OCI-LY7 (cell line): ENCODE measurements at regions not wholly inside any gene's neighbourhood (a gene's known extent, or its start where the extent isn't known, plus 50 kb on each side); places are given as distances from the start of the nearest gene placed in this dataset.

ENCODE experiments used
- BruUV-seq: library from RNA; stranded (reverse); fragments of 400-500 nt; replicated peaks from 2 replicates; lab custom pipeline; 2021; lab: Mats Ljungman, UMichigan
- CTCF ChIA-PET: fragments of 300-600 bp; sonication (Branson Sonifier 250); formaldehyde crosslinking; loops from one replicate; lab custom pipeline; 2022; ENCODE audit warnings: antibody characterized with exemption; ENCODE audit not compliant: unreplicated experiment; lab: Charles Lee
- POLR2A ChIA-PET: fragments of 300-600 bp; sonication (Branson Sonifier 250); formaldehyde crosslinking; loops from one replicate; lab custom pipeline; 2022; ENCODE audit warnings: antibody characterized with exemption; lab: Charles Lee
- DNase-seq: peaks from one replicate; pipeline ENCODE4 v3.0.0-alpha.2; 2015; ENCODE audit warnings: low spot score
- H2AFZ ChIP-seq: fragments of 200-600 bp; sonication (generic), shearing (Covaris generic); 2 replicates; pipeline ENCODE4 v1.6.1; 2014; ENCODE audit warnings: mild to moderate bottlenecking, antibody characterized with exemption, low read length, moderate library complexity
- H3K27ac ChIP-seq: fragments of 200-600 bp; sonication (generic); 2 replicates; pipeline ENCODE4 v1.5.1; 2014; ENCODE audit warnings: mixed run types, low read depth, mild to moderate bottlenecking, moderate library complexity, low read length, inconsistent platforms; ENCODE audit not compliant: poor library complexity, severe bottlenecking
- H3K36me3 ChIP-seq: fragments of 200-600 bp; sonication (generic); 2 replicates; pipeline ENCODE4 v1.6.1; 2014; ENCODE audit warnings: mild to moderate bottlenecking, antibody characterized with exemption, low read length, moderate library complexity, mixed read lengths; ENCODE audit not compliant: insufficient read depth
- H3K4me1 ChIP-seq: fragments of 200-600 bp; sonication (generic); 2 replicates; pipeline ENCODE4 v1.5.1; 2014; ENCODE audit warnings: mild to moderate bottlenecking, low read length; ENCODE audit not compliant: insufficient read depth, poor library complexity, severe bottlenecking
- H3K4me2 ChIP-seq: fragments of 200-600 bp; sonication (generic); 2 replicates; pipeline ENCODE4 v1.6.1; 2014; ENCODE audit warnings: mild to moderate bottlenecking, low read length
- H3K4me3 ChIP-seq: fragments of 200-600 bp; sonication (generic); 2 replicates; pipeline ENCODE4 v1.5.1; 2014; ENCODE audit warnings: mild to moderate bottlenecking, low read depth, low read length; ENCODE audit not compliant: poor library complexity, severe bottlenecking
- H3K79me2 ChIP-seq: fragments of 200-600 bp; sonication (generic); 2 replicates; pipeline ENCODE4 v1.6.1; 2016; ENCODE audit warnings: low read depth, mild to moderate bottlenecking, low read length, moderate library complexity, mixed read lengths; ENCODE audit not compliant: insufficient read depth
- H3K9me2 ChIP-seq: fragments of 200-600 bp; sonication (generic); 2 replicates; pipeline ENCODE4 v1.6.1; 2016; ENCODE audit warnings: mild to moderate bottlenecking, low read length, mixed read lengths; ENCODE audit not compliant: insufficient read depth
- H3K9me3 ChIP-seq: fragments of 200-600 bp; sonication (generic); 2 replicates; pipeline ENCODE4 v1.6.1; 2014; ENCODE audit warnings: mild to moderate bottlenecking, mixed run types, low read length, mixed read lengths
- H4K20me1 ChIP-seq: fragments of 200-600 bp; sonication (generic); 2 replicates; pipeline ENCODE4 v1.6.1; 2014; ENCODE audit warnings: mild to moderate bottlenecking, antibody characterized with exemption, low read length, moderate library complexity, mixed read lengths; ENCODE audit not compliant: insufficient read depth
- EZH2phosphoT487 ChIP-seq: fragments of 200-600 bp; sonication (generic); IDR thresholded peaks from 2 replicates; pipeline ENCODE4 v1.6.1; 2018; ENCODE audit warnings: low read depth, borderline replicate concordance, mild to moderate bottlenecking, mixed run types, antibody characterized with exemption, low read length, moderate library complexity, mixed read lengths
- intact Hi-C: fragments of 100-400 bp; cut with micrococcal nuclease; formaldehyde crosslinking; loops from one replicate; pipeline ENCODE4 v1.10.0; 2022; ENCODE audit not compliant: unreplicated experiment
- TF ChIP-seq, protein P1 (sequence below): fragments of 200-600 bp; sonication (generic); conservative IDR thresholded peaks from 2 replicates; pipeline ENCODE4 v1.5.1; 2014; ENCODE audit warnings: mild to moderate bottlenecking, antibody characterized with exemption, low read length, moderate library complexity, mixed read lengths

DNA sequence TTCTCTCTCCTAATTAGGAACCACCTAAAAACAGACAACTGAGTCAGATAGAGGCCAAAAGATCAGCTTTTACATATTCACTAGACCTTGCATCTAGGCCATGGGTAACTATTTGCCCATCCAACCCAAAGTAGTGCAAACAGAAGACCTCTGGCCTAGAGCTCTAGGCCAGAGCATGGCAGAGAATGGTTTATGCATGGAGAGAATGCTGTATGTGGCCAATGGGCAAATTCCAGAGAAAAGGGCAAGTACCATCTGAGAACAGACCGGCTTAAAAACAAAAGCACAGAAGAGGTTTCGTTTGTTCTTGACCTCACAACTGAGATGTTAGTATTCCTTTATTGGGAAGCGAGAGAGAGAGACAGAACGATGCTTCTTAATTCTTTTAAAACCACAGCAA, 151.7 kb upstream of the RFX3 start:
- POLR2A ChIA-PET = interaction anchor here (0.7 kb wide), 1 partner anchor 50 kb away, joined by 4 read pairs; no protein-coding TSS in a partner anchor
- DNase-seq = no peak
- BruUV-seq = no TSS peak

DNA sequence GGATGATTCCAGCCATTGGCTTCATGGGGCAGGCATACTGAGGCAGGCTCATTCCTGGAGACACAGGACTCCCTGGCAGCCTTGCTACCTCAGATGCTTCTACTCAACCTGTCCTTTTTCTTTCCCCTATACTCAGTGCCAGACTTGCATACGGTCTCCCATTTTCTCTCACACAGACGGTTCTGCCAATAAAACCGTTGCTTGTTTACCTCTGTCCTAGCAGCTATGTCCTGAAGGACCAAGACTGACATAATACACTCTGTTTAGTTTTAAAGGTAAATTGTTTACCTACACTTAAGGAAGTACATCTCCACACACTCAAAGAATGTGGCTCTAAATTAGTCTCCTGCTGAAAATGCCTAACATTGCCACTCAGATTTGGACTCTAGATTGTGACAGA, 151.0 kb upstream of the RFX3 start:
- DNase-seq = no peak
- BruUV-seq = no TSS peak
- Histone ChIP-seq H4K20me1 (no peaks in the 10 kb centered on the region), H3K4me1 (no peaks in the 10 kb centered on the region), H3K79me2 (no peaks in the 10 kb centered on the region), H3K27ac (no peak overlapping the region), H3K36me3 (no peaks in the 10 kb centered on the region), H3K4me3 (no peak overlapping the region), H3K9me3 (no peaks in the 10 kb centered on the region), H3K9me2 (no peaks in the 10 kb centered on the region), H3K4me2 (no peak overlapping the region), H2AFZ (no peak overlapping the region)
- POLR2A ChIA-PET = interaction anchor here (0.6 kb wide), 1 partner anchor 1337 kb away, joined by 3 read pairs; no protein-coding TSS in a partner anchor
- CTCF ChIA-PET = no interaction called here
- no peak for TF ChIP-seq EZH2phosphoT487
- TF ChIP-seq, protein P1, sequence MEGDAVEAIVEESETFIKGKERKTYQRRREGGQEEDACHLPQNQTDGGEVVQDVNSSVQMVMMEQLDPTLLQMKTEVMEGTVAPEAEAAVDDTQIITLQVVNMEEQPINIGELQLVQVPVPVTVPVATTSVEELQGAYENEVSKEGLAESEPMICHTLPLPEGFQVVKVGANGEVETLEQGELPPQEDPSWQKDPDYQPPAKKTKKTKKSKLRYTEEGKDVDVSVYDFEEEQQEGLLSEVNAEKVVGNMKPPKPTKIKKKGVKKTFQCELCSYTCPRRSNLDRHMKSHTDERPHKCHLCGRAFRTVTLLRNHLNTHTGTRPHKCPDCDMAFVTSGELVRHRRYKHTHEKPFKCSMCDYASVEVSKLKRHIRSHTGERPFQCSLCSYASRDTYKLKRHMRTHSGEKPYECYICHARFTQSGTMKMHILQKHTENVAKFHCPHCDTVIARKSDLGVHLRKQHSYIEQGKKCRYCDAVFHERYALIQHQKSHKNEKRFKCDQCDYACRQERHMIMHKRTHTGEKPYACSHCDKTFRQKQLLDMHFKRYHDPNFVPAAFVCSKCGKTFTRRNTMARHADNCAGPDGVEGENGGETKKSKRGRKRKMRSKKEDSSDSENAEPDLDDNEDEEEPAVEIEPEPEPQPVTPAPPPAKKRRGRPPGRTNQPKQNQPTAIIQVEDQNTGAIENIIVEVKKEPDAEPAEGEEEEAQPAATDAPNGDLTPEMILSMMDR = no peak
- intact Hi-C loops = no loop called here

More for the DNA sequence above, 151.7 kb upstream of the RFX3 start:
- Histone ChIP-seq H3K79me2 (no peaks in the 10 kb centered on the region), H2AFZ (no peak overlapping the region), H3K4me2 (no peak overlapping the region), H3K9me2 (no peaks in the 10 kb centered on the region), H3K9me3 (no peaks in the 10 kb centered on the region), H3K4me1 (no peaks in the 10 kb centered on the region), H3K36me3 (no peaks in the 10 kb centered on the region), H4K20me1 (no peaks in the 10 kb centered on the region), H3K27ac (no peak overlapping the region), H3K4me3 (no peak overlapping the region)
- intact Hi-C loops = no loop called here
- TF ChIP-seq EZH2phosphoT487 = no peak
- TF ChIP-seq, protein P1 = no peak
- CTCF ChIA-PET = no interaction called here

DNA sequence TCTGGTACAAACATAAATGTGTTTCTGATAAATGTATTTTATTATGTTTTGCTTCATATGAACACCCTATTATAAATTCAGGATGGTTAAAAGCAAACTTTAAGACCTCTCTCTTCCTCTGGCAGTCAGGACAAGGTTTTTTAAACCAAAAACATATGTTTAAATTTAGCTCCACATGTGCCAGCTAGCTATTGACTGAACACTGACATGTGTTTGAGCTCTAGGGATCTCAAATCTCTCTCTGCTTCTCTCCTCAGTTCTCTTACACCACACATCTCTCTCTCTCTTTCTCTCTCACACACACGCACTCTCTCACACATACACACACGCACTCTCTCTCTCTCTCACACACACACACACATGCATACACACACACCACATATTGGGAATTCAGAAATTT, 150.1 kb upstream of the RFX3 start:
- no peak overlapping the region for H3K27ac ChIP-seq
- ChIA-PET POLR2A (no interaction called here), CTCF (no interaction called here)
- no peaks in the 10 kb centered on the region for H3K36me3 ChIP-seq
- DNase-seq = no peak
- no peak overlapping the region for H3K4me3 ChIP-seq
- intact Hi-C loops = no loop called here
- H3K4me2 ChIP-seq = no peak overlapping the region
- no peaks in the 10 kb centered on the region for H4K20me1 ChIP-seq
- H3K4me1 ChIP-seq = no peaks in the 10 kb centered on the region
- BruUV-seq = no TSS peak
- no peaks in the 10 kb centered on the region for H3K9me2 ChIP-seq
- H3K9me3 ChIP-seq = no peaks in the 10 kb centered on the region
- no peak overlapping the region for H2AFZ ChIP-seq
- TF ChIP-seq, protein P1 = no peak
- TF ChIP-seq EZH2phosphoT487 = no peak
- H3K79me2 ChIP-seq = no peaks in the 10 kb centered on the region
